ENCODE measurements at regions not wholly inside any gene's neighbourhood (a gene's known extent, or its start where the extent isn't known, plus 50 kb on each side); places are given as distances from the start of the nearest gene placed in this dataset.

DNA sequence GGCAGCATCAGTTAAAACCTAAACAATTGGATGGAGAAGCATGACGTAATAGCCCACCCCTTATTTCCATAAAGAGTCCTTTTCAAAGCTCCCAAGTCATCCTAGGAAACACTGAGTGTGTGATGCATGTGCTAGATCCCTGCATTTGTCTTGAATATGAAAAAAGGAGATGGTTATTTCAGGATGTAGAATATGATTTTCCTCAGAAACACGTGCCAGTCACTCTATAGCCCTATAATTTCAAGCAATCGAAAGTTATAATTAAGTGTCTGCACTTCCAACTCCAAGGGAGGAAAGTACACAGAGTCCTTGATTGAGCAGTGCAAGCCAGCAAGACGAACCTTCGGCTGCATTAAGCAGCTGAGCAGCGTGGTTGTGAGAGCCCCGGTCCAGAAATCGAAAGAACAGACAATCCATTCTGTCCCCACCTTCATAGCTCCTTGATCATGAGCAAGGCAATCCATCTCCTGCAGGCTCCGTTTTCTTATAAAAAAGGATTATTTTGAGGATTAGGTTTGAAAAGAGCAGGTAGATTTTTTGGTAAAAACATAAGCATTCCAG is 287.7 kb downstream of the FBXO15 start:
- Mint-ChIP-seq H3K27ac (no peak overlapping the region), H3K9me3 (ENCODE audit: low read depth) (peaks cover 8% of the 10 kb centered on the region), H3K27me3 (peaks cover 1% of the 10 kb centered on the region), H3K4me3 (ENCODE audit: low read depth) (no peak overlapping the region), H3K4me1 (ENCODE audit: low read depth) (no peaks in the 10 kb centered on the region), H3K36me3 (ENCODE audit: insufficient read depth) (no peaks in the 10 kb centered on the region)
- TF ChIP-seq, protein P1, sequence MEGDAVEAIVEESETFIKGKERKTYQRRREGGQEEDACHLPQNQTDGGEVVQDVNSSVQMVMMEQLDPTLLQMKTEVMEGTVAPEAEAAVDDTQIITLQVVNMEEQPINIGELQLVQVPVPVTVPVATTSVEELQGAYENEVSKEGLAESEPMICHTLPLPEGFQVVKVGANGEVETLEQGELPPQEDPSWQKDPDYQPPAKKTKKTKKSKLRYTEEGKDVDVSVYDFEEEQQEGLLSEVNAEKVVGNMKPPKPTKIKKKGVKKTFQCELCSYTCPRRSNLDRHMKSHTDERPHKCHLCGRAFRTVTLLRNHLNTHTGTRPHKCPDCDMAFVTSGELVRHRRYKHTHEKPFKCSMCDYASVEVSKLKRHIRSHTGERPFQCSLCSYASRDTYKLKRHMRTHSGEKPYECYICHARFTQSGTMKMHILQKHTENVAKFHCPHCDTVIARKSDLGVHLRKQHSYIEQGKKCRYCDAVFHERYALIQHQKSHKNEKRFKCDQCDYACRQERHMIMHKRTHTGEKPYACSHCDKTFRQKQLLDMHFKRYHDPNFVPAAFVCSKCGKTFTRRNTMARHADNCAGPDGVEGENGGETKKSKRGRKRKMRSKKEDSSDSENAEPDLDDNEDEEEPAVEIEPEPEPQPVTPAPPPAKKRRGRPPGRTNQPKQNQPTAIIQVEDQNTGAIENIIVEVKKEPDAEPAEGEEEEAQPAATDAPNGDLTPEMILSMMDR (IDR thresholded peaks at IDR 0.05; ENCODE audit: unreplicated experiment), result no peak
- no peak for DNase-seq (ENCODE audit: low spot score, unreplicated experiment)

DNA sequence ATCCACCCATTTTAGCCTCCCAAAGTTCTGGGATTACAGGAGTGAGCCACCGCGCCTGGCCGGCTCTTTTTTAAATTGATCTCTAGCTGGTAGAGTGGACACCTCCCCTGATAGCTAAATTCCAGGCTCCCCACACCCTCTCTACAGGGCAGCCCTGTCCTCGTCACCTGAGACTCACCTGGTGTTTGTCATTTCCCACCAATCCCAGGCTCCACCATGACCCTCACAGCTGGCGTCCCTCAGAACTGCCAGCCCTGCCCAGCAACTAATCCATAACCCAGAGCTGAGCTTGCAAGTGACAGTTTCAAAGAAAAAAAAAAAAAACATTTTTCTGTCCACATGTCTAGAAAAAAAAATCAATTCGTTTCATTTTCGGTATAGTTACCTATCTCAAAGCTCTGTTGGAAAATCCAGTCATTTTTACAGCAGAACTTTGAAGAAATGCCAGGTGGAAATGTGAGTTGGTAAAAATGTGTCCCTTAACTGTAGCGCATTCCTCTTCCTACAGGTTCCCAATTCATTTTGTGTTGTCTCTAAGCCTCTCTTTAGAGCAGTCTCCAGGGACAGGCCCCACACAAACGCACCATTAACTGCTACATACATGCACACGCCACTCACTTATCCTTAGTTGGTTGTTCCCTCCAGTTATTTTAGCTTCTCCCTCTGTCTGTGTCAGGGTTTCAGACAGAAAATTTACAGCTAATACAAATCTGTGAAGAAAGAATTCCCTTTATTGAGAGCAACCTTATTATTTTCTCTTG is 294.7 kb downstream of the FBXO15 start:
- Mint-ChIP-seq H3K27me3 (no peaks in the 10 kb centered on the region), H3K27ac (no peak overlapping the region), H3K36me3 (ENCODE audit: insufficient read depth) (no peaks in the 10 kb centered on the region), H3K9me3 (ENCODE audit: low read depth) (no peaks in the 10 kb centered on the region), H3K4me1 (ENCODE audit: low read depth) (peaks cover 24% of the 10 kb centered on the region), H3K4me3 (ENCODE audit: low read depth) (no peak overlapping the region)
- no peak for DNase-seq (ENCODE audit: low spot score, unreplicated experiment)
- TF ChIP-seq, protein P1 (IDR thresholded peaks at IDR 0.05; ENCODE audit: unreplicated experiment), result no peak

DNA sequence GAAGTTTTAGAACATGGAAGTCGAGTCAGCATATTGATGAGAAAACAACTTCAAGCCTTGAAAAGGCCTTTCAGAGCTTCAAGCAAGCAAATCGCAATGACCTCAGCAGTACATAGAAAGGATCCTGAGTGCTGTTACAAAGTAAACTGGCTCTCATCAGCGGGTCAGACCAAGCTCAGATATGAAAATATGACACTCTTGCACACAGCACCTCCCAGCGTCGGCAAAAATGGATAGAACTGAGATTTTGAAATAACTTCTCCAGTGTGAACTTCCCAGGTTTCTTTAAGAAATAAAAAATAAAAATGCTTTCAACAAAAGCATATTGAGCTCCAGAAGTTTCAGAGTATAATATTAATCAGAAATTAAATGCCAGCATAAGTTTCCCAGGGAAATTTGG is 296.9 kb downstream of the FBXO15 start:
- Mint-ChIP-seq H3K27ac (no peak overlapping the region), H3K9me3 (ENCODE audit: low read depth) (no peaks in the 10 kb centered on the region), H3K36me3 (ENCODE audit: insufficient read depth) (no peaks in the 10 kb centered on the region), H3K27me3 (no peaks in the 10 kb centered on the region), H3K4me3 (ENCODE audit: low read depth) (no peak overlapping the region), H3K4me1 (ENCODE audit: low read depth) (peaks cover 25% of the 10 kb centered on the region)
- no peak for DNase-seq (ENCODE audit: low spot score, unreplicated experiment)
- TF ChIP-seq, protein P1 (IDR thresholded peaks at IDR 0.05; ENCODE audit: unreplicated experiment), result no peak

DNA sequence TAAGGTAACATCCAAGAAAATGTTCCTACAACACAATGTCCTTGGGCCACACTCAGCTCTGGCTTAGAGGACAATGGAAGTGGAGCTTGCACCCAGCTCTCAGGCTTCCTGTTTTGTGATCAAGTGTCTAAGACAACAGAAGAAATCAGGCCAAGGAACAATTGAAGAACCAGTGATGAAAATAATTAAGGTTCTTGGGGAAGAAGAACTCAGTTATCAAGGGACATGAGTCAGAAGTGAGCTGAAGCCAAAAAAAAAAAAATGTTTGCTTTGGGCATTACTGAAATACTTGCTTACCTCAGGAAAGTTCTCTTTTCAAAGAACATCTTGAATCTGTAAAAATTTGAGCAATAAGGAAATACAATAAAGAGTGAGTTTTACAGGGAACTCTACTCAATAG is 299.0 kb downstream of the FBXO15 start:
- no peak for DNase-seq (ENCODE audit: low spot score, unreplicated experiment)
- TF ChIP-seq, protein P1 (IDR thresholded peaks at IDR 0.05; ENCODE audit: unreplicated experiment), result no peak
- Mint-ChIP-seq H3K9me3 (ENCODE audit: low read depth) (no peaks in the 10 kb centered on the region), H3K27ac (no peak overlapping the region), H3K4me3 (ENCODE audit: low read depth) (no peak overlapping the region), H3K4me1 (ENCODE audit: low read depth) (peaks cover 31% of the 10 kb centered on the region), H3K36me3 (ENCODE audit: insufficient read depth) (no peaks in the 10 kb centered on the region), H3K27me3 (no peaks in the 10 kb centered on the region)

DNA sequence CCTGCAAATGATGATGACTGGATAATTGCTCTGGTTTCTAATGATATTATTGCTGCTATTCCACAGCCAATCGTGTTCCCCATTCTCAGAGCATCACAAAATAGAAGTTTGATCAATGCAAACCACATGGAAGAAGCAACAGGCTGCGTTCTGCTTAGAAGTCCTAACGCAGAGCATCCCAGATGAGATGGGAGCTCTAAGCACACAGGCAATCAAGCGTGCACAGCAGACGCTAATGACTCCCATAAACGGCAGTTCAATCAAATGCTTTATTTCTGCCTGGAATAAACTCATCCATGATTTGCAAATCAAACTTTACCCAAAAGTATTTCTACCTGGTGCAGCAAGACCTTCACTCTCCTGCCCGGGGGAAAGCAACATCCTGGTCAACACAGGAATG is 304.2 kb downstream of the FBXO15 start:
- Mint-ChIP-seq H3K36me3 (ENCODE audit: insufficient read depth) (no peaks in the 10 kb centered on the region), H3K27ac (peak overlapping the region; percentile 16)

More for the DNA sequence above, 304.2 kb downstream of the FBXO15 start:
- no peak for DNase-seq (ENCODE audit: low spot score, unreplicated experiment)
- peak overlapping the region; percentile 20 for H3K4me3 Mint-ChIP-seq (ENCODE audit: low read depth)
- H3K27me3 Mint-ChIP-seq, result no peaks in the 10 kb centered on the region
- no peaks in the 10 kb centered on the region for H3K9me3 Mint-ChIP-seq (ENCODE audit: low read depth)
- H3K4me1 Mint-ChIP-seq (ENCODE audit: low read depth), result peaks cover 36% of the 10 kb centered on the region
- TF ChIP-seq, protein P1 (IDR thresholded peaks at IDR 0.05; ENCODE audit: unreplicated experiment), result no peak

Data from progenitor cell of endocrine pancreas (in vitro differentiated cells).